AG09309 (cell line): ENCODE measurements at regions not wholly inside any gene's neighbourhood (a gene's known extent, or its start where the extent isn't known, plus 50 kb on each side); places are given as distances from the start of the nearest gene placed in this dataset.
A peak's percentile ranks its signal among the peaks of the same experiment; 100 is the strongest.
"Not testable (repeated sequence)": the region's sequence is repeated elsewhere in the genome, so short reads cannot be mapped to it uniquely, and the experiment has no call there.

Experiments
- DNase-seq: peaks from one replicate; pipeline ENCODE4 v3.0.0-alpha.2; 2010; ENCODE audit warnings: low read depth
- H3K4me3 ChIP-seq: 2 replicates; pipeline ENCODE4 v1.5.1; 2011; ENCODE audit warnings: mild to moderate bottlenecking, low read depth, low read length, moderate library complexity; ENCODE audit not compliant: control insufficient read depth
- CTCF ChIP-seq: IDR thresholded peaks from 2 replicates; pipeline ENCODE4 v1.5.1; 2011; ENCODE audit warnings: mild to moderate bottlenecking, low read depth, low read length, inconsistent platforms; ENCODE audit not compliant: insufficient read depth, control insufficient read depth; ENCODE audit errors: missing control alignments

- DNase-seq: no peak
- no peak for TF ChIP-seq CTCF
- peak overlapping the region; percentile 29 for H3K4me3 ChIP-seq
These were observed 104.4 kb upstream of the ZNF92 start for GRCh38 chr7:65269150-65269856.

- no peak for DNase-seq
- no peak overlapping the region for H3K4me3 ChIP-seq
- no peak for TF ChIP-seq CTCF
These were observed 104.9 kb upstream of the ZNF92 start for GRCh38 chr7:65268782-65269149.

- no peak overlapping the region for H3K4me3 ChIP-seq
- TF ChIP-seq CTCF: no peak
- no peak for DNase-seq
These were observed 107.6 kb upstream of the ZNF92 start for GRCh38 chr7:65265933-65266519.

GRCh38 chr7:65264258-65264657 is 109.4 kb upstream of the ZNF92 start:
- no peak overlapping the region for H3K4me3 ChIP-seq
- DNase-seq: no peak
- no peak for TF ChIP-seq CTCF

GRCh38 chr7:65260673-65261072 is 113.0 kb upstream of the ZNF92 start:
- not testable (repeated sequence) for H3K4me3 ChIP-seq, DNase-seq

- H3K4me3 ChIP-seq, DNase-seq: not testable (repeated sequence)
These were observed 113.7 kb upstream of the ZNF92 start for GRCh38 chr7:65259864-65260525.

GRCh38 chr7:65254061-65254460 is 119.6 kb upstream of the ZNF92 start:
- no peak for TF ChIP-seq CTCF
- no peak overlapping the region for H3K4me3 ChIP-seq
- no peak for DNase-seq
